GM18870 (cell line): ENCODE measurements at regions not wholly inside any gene's neighbourhood (a gene's known extent, or its start where the extent isn't known, plus 50 kb on each side); places are given as distances from the start of the nearest gene placed in this dataset.

Source experiments
- ATAC-seq: cut with Tn5 transposase; IDR thresholded peaks from one replicate; pipeline ENCODE4 v1.9.1; 2021; ENCODE audit warnings: moderate library complexity; ENCODE audit not compliant: unreplicated experiment

- no peak for ATAC-seq
Measured at GRCh38 chr2:205937211-205937610, 148.8 kb downstream of the INO80D start.

GRCh38 chr2:205936446-205936845, 149.5 kb downstream of the INO80D start:
- ATAC-seq: no peak

- no peak for ATAC-seq
Measured at GRCh38 chr2:205934443-205934842, 151.5 kb downstream of the INO80D start.

- no peak for ATAC-seq
Measured at GRCh38 chr2:205932861-205933260, 153.1 kb downstream of the INO80D start.

GRCh38 chr2:205931388-205931787, 154.6 kb downstream of the INO80D start:
- ATAC-seq: no peak

GRCh38 chr2:205930209-205930608, 155.8 kb downstream of the INO80D start:
- ATAC-seq: no peak

GRCh38 chr2:205929246-205929942, 156.6 kb downstream of the INO80D start:
- ATAC-seq: no peak

- ATAC-seq: peak; percentile 65
Measured at GRCh38 chr2:205925373-205926337, 160.3 kb downstream of the INO80D start.

GRCh38 chr2:205924676-205925075, 161.3 kb downstream of the INO80D start:
- ATAC-seq: no peak

GRCh38 chr2:205915130-205915524, 170.8 kb downstream of the INO80D start:
- no peak for ATAC-seq

GRCh38 chr2:205914213-205915129, 171.5 kb downstream of the INO80D start:
- ATAC-seq: no peak

- no peak for ATAC-seq
Measured at GRCh38 chr2:205913668-205914067, 172.3 kb downstream of the INO80D start.

- no peak for ATAC-seq
Measured at GRCh38 chr2:205911306-205911705, 174.7 kb downstream of the INO80D start.

- ATAC-seq: no peak
Measured at GRCh38 chr2:205909184-205909572, 176.8 kb downstream of the INO80D start.

GRCh38 chr2:205908212-205909183, 177.5 kb downstream of the INO80D start:
- ATAC-seq: no peak

- ATAC-seq: no peak
Measured at GRCh38 chr2:205906419-205906818, 179.6 kb downstream of the INO80D start.

GRCh38 chr2:205905576-205905975, 180.4 kb downstream of the INO80D start:
- ATAC-seq: no peak

GRCh38 chr2:205904873-205905272, 181.1 kb downstream of the INO80D start:
- no peak for ATAC-seq

GRCh38 chr2:205903549-205904129, 182.3 kb downstream of the INO80D start:
- peak; percentile 79 for ATAC-seq

- ATAC-seq: no peak
Measured at GRCh38 chr2:205902900-205903237, 183.1 kb downstream of the INO80D start.
